NCI-H82 treated with DMSO at 0.1 percent for 48 hours (cell line): ENCODE measurements at regions not wholly inside any gene's neighbourhood (a gene's known extent, or its start where the extent isn't known, plus 50 kb on each side); places are given as distances from the start of the nearest gene placed in this dataset.

Source experiments
- DNase-seq: peaks from one replicate; lab custom pipeline; 2025; ENCODE audit not compliant: unreplicated experiment; lab: John Stamatoyannopoulos, UW

- peak; percentile 44 for DNase-seq
These were observed 51.7 kb downstream of the SCN11A start for GRCh38 chr3:39000008-39000450.

- DNase-seq: no peak
These were observed 53.7 kb downstream of the SCN11A start for GRCh38 chr3:38998086-38998485.

GRCh38 chr3:38996193-38996592, 55.6 kb downstream of the SCN11A start:
- no peak for DNase-seq

- no peak for DNase-seq
These were observed 57.5 kb downstream of the SCN11A start for GRCh38 chr3:38994251-38994650.

- DNase-seq: no peak
These were observed 59.5 kb downstream of the SCN11A start for GRCh38 chr3:38992117-38992760.

GRCh38 chr3:38990621-38991020, 61.1 kb downstream of the SCN11A start:
- no peak for DNase-seq

- DNase-seq: no peak
These were observed 61.7 kb downstream of the SCN11A start for GRCh38 chr3:38989917-38990510.

GRCh38 chr3:38988955-38989354, 62.8 kb downstream of the SCN11A start:
- no peak for DNase-seq

- no peak for DNase-seq
These were observed 64.3 kb downstream of the SCN11A start for GRCh38 chr3:38987456-38987855.

- DNase-seq: no peak
These were observed 64.8 kb downstream of the SCN11A start for GRCh38 chr3:38986901-38987300.

GRCh38 chr3:38985981-38986380, 65.8 kb downstream of the SCN11A start:
- DNase-seq: no peak

GRCh38 chr3:38985581-38985980, 66.2 kb downstream of the SCN11A start:
- no peak for DNase-seq

GRCh38 chr3:38984731-38985130, 67.0 kb downstream of the SCN11A start:
- no peak for DNase-seq

GRCh38 chr3:38984110-38984509, 67.6 kb downstream of the SCN11A start:
- DNase-seq: no peak

GRCh38 chr3:38980938-38981337, 70.8 kb downstream of the SCN11A start:
- DNase-seq: no peak

GRCh38 chr3:38978729-38979128, 73.0 kb downstream of the SCN11A start:
- DNase-seq: no peak

- DNase-seq: no peak
These were observed 80.7 kb downstream of the SCN11A start for GRCh38 chr3:38970851-38971638.

GRCh38 chr3:38969317-38970235, 82.2 kb downstream of the SCN11A start:
- DNase-seq: no peak

GRCh38 chr3:38968891-38969290, 82.9 kb downstream of the SCN11A start:
- no peak for DNase-seq

- no peak for DNase-seq
These were observed 83.3 kb downstream of the SCN11A start for GRCh38 chr3:38968403-38968802.

GRCh38 chr3:38967693-38967989, 84.1 kb downstream of the SCN11A start:
- DNase-seq: no peak
